H1 (cell line): ENCODE measurements at regions not wholly inside any gene's neighbourhood (a gene's known extent, or its start where the extent isn't known, plus 50 kb on each side); places are given as distances from the start of the nearest gene placed in this dataset.

Source experiments
- CTCF ChIA-PET: fragments of 300-600 bp; sonication (Branson Sonifier 250); formaldehyde crosslinking; loops from one replicate; lab custom pipeline; 2021; ENCODE audit not compliant: partially characterized antibody; lab: Charles Lee
- POLR2A ChIA-PET: fragments of 300-600 bp; sonication (Branson Sonifier 250); formaldehyde crosslinking; loops from one replicate; lab custom pipeline; 2021; ENCODE audit warnings: inconsistent platforms; ENCODE audit not compliant: partially characterized antibody; lab: Charles Lee
- DNase-seq, 2 experiments: peaks; one replicate each; pipeline versions ENCODE4 v3.0.0 to v3.0.0-alpha.2; 2010 to 2022; ENCODE audit warnings: low spot score in 2 of 2, low read depth in 1 of 2, mixed read lengths in 1 of 2
- FAIRE-seq: peaks from 2 replicates; lab custom pipeline; 2011; peaks lifted over from hg19 to GRCh38; lab: Jason Lieb, UNC
- H2AFZ ChIP-seq: 2 replicates; pipeline ENCODE4 v1.8.1; 2012; ENCODE audit warnings: low read length, inconsistent platforms
- H2AK5ac ChIP-seq: 2 replicates; pipeline ENCODE4 v1.6.1; 2013; ENCODE audit warnings: low read depth, low read length
- H2BK120ac ChIP-seq: replicated peaks from 2 replicates; pipeline ENCODE3; 2013; ENCODE audit warnings: low read depth, low read length, inconsistent platforms
- H2BK12ac ChIP-seq: 2 replicates; pipeline ENCODE4 v1.6.1; 2013; ENCODE audit warnings: low read depth, low read length
- H2BK15ac ChIP-seq: 2 replicates; pipeline ENCODE4 v1.6.1; 2013; ENCODE audit warnings: low read length
- H2BK20ac ChIP-seq: 2 replicates; pipeline ENCODE4 v1.6.1; 2013; ENCODE audit warnings: low read length
- H2BK5ac ChIP-seq: 2 replicates; pipeline ENCODE4 v1.6.1; 2013; ENCODE audit warnings: low read depth, low read length
- H3K14ac ChIP-seq: 2 replicates; pipeline ENCODE4 v1.6.1; 2013; ENCODE audit warnings: inconsistent platforms; ENCODE audit not compliant: insufficient read length
- H3K18ac ChIP-seq: 2 replicates; pipeline ENCODE4 v1.6.1; 2013; ENCODE audit warnings: low read length; ENCODE audit errors: extremely low read depth
- H3K23ac ChIP-seq: 2 replicates; pipeline ENCODE4 v1.6.1; 2013; ENCODE audit warnings: inconsistent platforms; ENCODE audit not compliant: insufficient read length
- H3K23me2 ChIP-seq: 2 replicates; pipeline ENCODE4 v1.6.1; 2013; ENCODE audit warnings: low read depth, low read length
- H3K27ac ChIP-seq: 2 replicates; pipeline ENCODE4 v1.6.1; 2011; ENCODE audit warnings: low read depth, low read length, inconsistent platforms
- H3K27me3 ChIP-seq, 4 experiments: replicated peaks in 1 of 4; 1 replicate in 1 of 4; 2 replicates in 3 of 4; pipeline versions ENCODE4 v1.6.1 to v1.8.1; 2011 to 2013; ENCODE audit warnings: low read length in 3 of 4, mild to moderate bottlenecking in 3 of 4, inconsistent platforms in 2 of 4, mixed read lengths in 2 of 4, moderate library complexity in 1 of 4; ENCODE audit not compliant: control insufficient read depth in 3 of 4, insufficient read depth in 3 of 4; ENCODE audit errors: extremely low read depth in 1 of 4
- H3K36me3 ChIP-seq, 4 experiments: 2 replicates each; pipeline versions ENCODE4 v1.6.1 to v1.8.1; 2011 to 2013; ENCODE audit warnings: mild to moderate bottlenecking in 4 of 4, low read length in 3 of 4, moderate library complexity in 2 of 4, control low read depth in 1 of 4, inconsistent platforms in 1 of 4; ENCODE audit not compliant: insufficient read depth in 4 of 4, control insufficient read depth in 2 of 4
- H3K4ac ChIP-seq: replicated peaks from 2 replicates; pipeline ENCODE3; 2013; ENCODE audit warnings: low read length, low read depth, mixed read lengths, inconsistent platforms; ENCODE audit not compliant: insufficient read length
- H3K4me1 ChIP-seq, 4 experiments: replicated peaks in 1 of 4; 1 replicate in 1 of 4; 2 replicates in 3 of 4; pipeline versions ENCODE4 v1.6.1 to v1.8.1; 2011 to 2013; ENCODE audit warnings: low read length in 3 of 4, inconsistent platforms in 2 of 4, mixed read lengths in 1 of 4; ENCODE audit not compliant: insufficient read depth in 4 of 4, control insufficient read depth in 3 of 4
- H3K4me2 ChIP-seq, 2 experiments: 2 replicates each; pipeline versions ENCODE4 v1.6.1 to v1.8.1; 2011 to 2013; ENCODE audit warnings: low read depth in 2 of 2, low read length in 2 of 2, control low read depth in 1 of 2, inconsistent platforms in 1 of 2, mild to moderate bottlenecking in 1 of 2; ENCODE audit not compliant: insufficient read depth in 1 of 2
- H3K4me3 ChIP-seq, 4 experiments: fragments of 200-600, 300-600 bp in 1 of 4; sonication (generic), shearing (Covaris generic), sonication (Bioruptor Twin) in 1 of 4; 2 replicates each; pipeline versions ENCODE4 v1.5.1 to v1.8.1; 2011 to 2016; ENCODE audit warnings: low read length in 4 of 4, low read depth in 3 of 4, control low read depth in 2 of 4, inconsistent platforms in 2 of 4, mild to moderate bottlenecking in 2 of 4, mixed read lengths in 1 of 4, moderate library complexity in 1 of 4; ENCODE audit not compliant: insufficient read depth in 2 of 4; ENCODE audit errors: extremely low read depth in 1 of 4
- H3K56ac ChIP-seq: replicated peaks from 2 replicates; pipeline ENCODE3; 2013; ENCODE audit warnings: low read depth, mild to moderate bottlenecking, mixed read lengths, low read length, inconsistent platforms; ENCODE audit not compliant: insufficient read length
- H3K79me1 ChIP-seq: 2 replicates; pipeline ENCODE4 v1.6.1; 2013; ENCODE audit warnings: low read depth, low read length, control low read depth
- H3K79me2 ChIP-seq, 2 experiments: 2 replicates each; pipeline versions ENCODE4 v1.6.1 to v1.8.1; 2012 to 2013; ENCODE audit warnings: low read length in 2 of 2, mild to moderate bottlenecking in 2 of 2, inconsistent platforms in 1 of 2; ENCODE audit not compliant: insufficient read depth in 2 of 2, control insufficient read depth in 1 of 2
- H3K9ac ChIP-seq, 4 experiments: replicated peaks in 1 of 4; 1 replicate in 1 of 4; 2 replicates in 3 of 4; pipeline versions ENCODE4 v1.6.1 to v1.8.1; 2011 to 2013; ENCODE audit warnings: low read depth in 3 of 4, low read length in 3 of 4, control low read depth in 2 of 4, mild to moderate bottlenecking in 2 of 4, moderate library complexity in 2 of 4, inconsistent platforms in 1 of 4; ENCODE audit errors: extremely low read depth in 1 of 4
- H3K9me3 ChIP-seq, 2 experiments: 2 replicates each; pipeline versions ENCODE4 v1.6.1 to v1.8.1; 2012 to 2013; ENCODE audit warnings: mild to moderate bottlenecking in 2 of 2, moderate library complexity in 2 of 2, control low read depth in 1 of 2, inconsistent platforms in 1 of 2, low read depth in 1 of 2, low read length in 1 of 2, mixed read lengths in 1 of 2; ENCODE audit not compliant: insufficient read depth in 2 of 2
- H4K20me1 ChIP-seq, 2 experiments: replicated peaks in 1 of 2; 2 replicates each; pipeline versions ENCODE3 to v1.8.1; 2011 to 2013; ENCODE audit warnings: inconsistent platforms in 2 of 2, low read length in 2 of 2, mild to moderate bottlenecking in 1 of 2; ENCODE audit not compliant: insufficient read depth in 2 of 2, control insufficient read depth in 1 of 2
- H4K5ac ChIP-seq: 2 replicates; pipeline ENCODE4 v1.6.1; 2013; ENCODE audit warnings: low read length, low read depth, mixed read lengths, inconsistent platforms; ENCODE audit not compliant: insufficient read length
- H4K8ac ChIP-seq: 2 replicates; pipeline ENCODE4 v1.8.0; 2013; ENCODE audit warnings: mild to moderate bottlenecking, moderate library complexity, low read length, inconsistent platforms; ENCODE audit not compliant: insufficient read depth; ENCODE audit errors: extremely low read depth
- H4K91ac ChIP-seq: replicated peaks from 2 replicates; pipeline ENCODE3; 2013; ENCODE audit warnings: low read length, mixed read lengths, inconsistent platforms; ENCODE audit not compliant: insufficient read length
- E2F6 ChIP-seq: IDR thresholded peaks from 2 replicates; pipeline ENCODE4 v1.6.1; 2012; ENCODE audit warnings: inconsistent platforms
- RNF2 ChIP-seq: fragments of 200-900, 300-1000 bp; sonication (generic); IDR thresholded peaks from 2 replicates; pipeline ENCODE4 v1.7.1; 2016; ENCODE audit warnings: borderline replicate concordance, low read depth, mild to moderate bottlenecking, antibody characterized with exemption, low read length; ENCODE audit not compliant: poor library complexity, severe bottlenecking; ENCODE audit errors: missing control alignments
- TAF1 ChIP-seq: IDR thresholded peaks from 2 replicates; pipeline ENCODE4 v1.6.1; 2011; ENCODE audit warnings: mild to moderate bottlenecking, low read depth, low read length

GRCh38 chr6:74181471-74181870 is 485.5 kb downstream of the CD109 start:
- POLR2A ChIA-PET, result no interaction called here
- no peak overlapping the region for H2BK15ac ChIP-seq

More at GRCh38 chr6:74181471-74181870, 485.5 kb downstream of the CD109 start:
- H2BK120ac ChIP-seq, result no peak overlapping the region
- H3K4me1 ChIP-seq, result no peaks in the 10 kb centered on the region
- H3K23me2 ChIP-seq, result no peaks in the 10 kb centered on the region
- H2BK5ac ChIP-seq, result no peak overlapping the region
- H3K56ac ChIP-seq, result no peak overlapping the region
- H3K79me1 ChIP-seq, result no peaks in the 10 kb centered on the region
- no peak overlapping the region for H2AK5ac ChIP-seq
- no peaks in the 10 kb centered on the region for H3K27me3 ChIP-seq
- H3K14ac ChIP-seq, result no peak overlapping the region
- TF ChIP-seq RNF2, result no peak
- TF ChIP-seq E2F6, result no peak
- no peak for TF ChIP-seq TAF1
- H4K91ac ChIP-seq, result no peak overlapping the region
- H2BK20ac ChIP-seq, result no peak overlapping the region
- H4K20me1 ChIP-seq, result no peaks in the 10 kb centered on the region
- H3K9me3 ChIP-seq, result no peaks in the 10 kb centered on the region
- H3K79me2 ChIP-seq, result no peaks in the 10 kb centered on the region
- no peaks in the 10 kb centered on the region for H3K36me3 ChIP-seq
- no peak overlapping the region for H3K23ac ChIP-seq
- H3K4ac ChIP-seq, result no peak overlapping the region
- no peak overlapping the region for H2AFZ ChIP-seq
- H3K9ac ChIP-seq, result no peak overlapping the region
- H3K4me3 ChIP-seq, result no peak overlapping the region
- CTCF ChIA-PET, result interaction anchor here (0.6 kb wide), 1 partner anchor 74 kb away, joined by 3 read pairs; no protein-coding TSS in a partner anchor
- no peak overlapping the region for H3K4me2 ChIP-seq
- H2BK12ac ChIP-seq, result no peak overlapping the region
- no peak overlapping the region for H3K27ac ChIP-seq
- no peak overlapping the region for H4K5ac ChIP-seq
- no peak overlapping the region for H4K8ac ChIP-seq
- FAIRE-seq, result no peak
- DNase-seq, result no peak
- no peak overlapping the region for H3K18ac ChIP-seq
